Vagina (tissue), 2 donors: ENCODE measurements at regions not wholly inside any gene's neighbourhood (a gene's known extent, or its start where the extent isn't known, plus 50 kb on each side); places are given as distances from the start of the nearest gene placed in this dataset.

ENCODE experiments used
- DNase-seq, 2 donors: peaks; one replicate each; pipeline ENCODE4 v3.0.0-alpha.2; 2017; ENCODE audit errors: extremely low spot score in 2 of 2
- H3K27ac ChIP-seq: fragments of 200-600 bp; sonication (generic); one replicate; pipeline ENCODE4 v1.5.1; 2019
- H3K27me3 ChIP-seq: fragments of 200-600 bp; sonication (generic); one replicate; pipeline ENCODE4 v1.5.1; 2019
- H3K36me3 ChIP-seq, 2 donors: fragments of 200-600 bp; sonication (generic); one replicate each; pipeline ENCODE4 v1.5.1; 2017 to 2019
- H3K4me1 ChIP-seq: fragments of 200-600 bp; sonication (generic); one replicate; pipeline ENCODE4 v1.5.1; 2019
- H3K4me3 ChIP-seq, 2 donors: fragments of 200-600 bp; sonication (generic); 1 replicate in 1 of 2; 2 replicates in 1 of 2; pipeline ENCODE4 v1.5.1; 2016 to 2019
- H3K9me3 ChIP-seq: fragments of 200-600 bp; sonication (generic); one replicate; pipeline ENCODE4 v1.5.1; 2019
- CTCF ChIP-seq, 3 experiments: fragments of 450-650 bp in 2 of 3; fragments of 200-600 bp in 1 of 3; sonication (generic) in 1 of 3; IDR thresholded peaks; one replicate each; pipeline ENCODE4 v1.5.1; 2017 to 2019; ENCODE audit warnings: antibody characterized with exemption in 3 of 3, mild to moderate bottlenecking in 2 of 3, moderate library complexity in 2 of 3
- POLR2A ChIP-seq, 2 donors: fragments of 450-650 bp; IDR thresholded peaks; one replicate each; pipeline ENCODE4 v1.6.1; 2017; ENCODE audit warnings: antibody characterized with exemption in 2 of 2, mild to moderate bottlenecking in 2 of 2, moderate library complexity in 2 of 2
- POLR2AphosphoS5 ChIP-seq, 2 donors: sonication (generic); formaldehyde crosslinking; IDR thresholded peaks; one replicate each; pipeline ENCODE4 v1.9.0; 2017; ENCODE audit warnings: antibody characterized with exemption in 2 of 2, mild to moderate bottlenecking in 2 of 2, low read depth in 1 of 2; ENCODE audit not compliant: insufficient read depth in 1 of 2
- intact Hi-C: fragments of 100-400 bp; cut with DNase I; formaldehyde crosslinking; loops from one replicate; pipeline ENCODE4 v1.15.1; 2023

GRCh38 chr10:43943119-43943817 lies 294.6 kb upstream of the ZNF32 start:
- DNase-seq, result peak; percentile 47 to 81
- Histone ChIP-seq H3K4me3 (no peak overlapping the region), H3K27ac (no peak overlapping the region), H3K36me3 (no peaks in the 10 kb centered on the region), H3K27me3 (no peaks in the 10 kb centered on the region), H3K9me3 (no peaks in the 10 kb centered on the region), H3K4me1 (peaks cover 33% of the 10 kb centered on the region)
- intact Hi-C loops, result no loop called here
- no peak for TF ChIP-seq CTCF (IDR thresholded peaks at IDR 0.05)
- TF ChIP-seq POLR2AphosphoS5 (IDR thresholded peaks at IDR 0.05; ENCODE audit: insufficient read depth in 1 of 2, low read depth in 1 of 2), result no peak
- no peak for TF ChIP-seq POLR2A (IDR thresholded peaks at IDR 0.05)

- intact Hi-C loops, result no loop called here
- H3K4me3 ChIP-seq, result no peak overlapping the region
- H3K27me3 ChIP-seq, result no peaks in the 10 kb centered on the region
- H3K36me3 ChIP-seq, result no peaks in the 10 kb centered on the region
- TF ChIP-seq POLR2A (IDR thresholded peaks at IDR 0.05), result no peak
- no peak for TF ChIP-seq CTCF (IDR thresholded peaks at IDR 0.05)
- no peak for TF ChIP-seq POLR2AphosphoS5 (IDR thresholded peaks at IDR 0.05; ENCODE audit: insufficient read depth in 1 of 2, low read depth in 1 of 2)
- H3K4me1 ChIP-seq, result peaks cover 33% of the 10 kb centered on the region
- no peak overlapping the region for H3K27ac ChIP-seq
- DNase-seq, result peak; percentile 52 to 77
- no peaks in the 10 kb centered on the region for H3K9me3 ChIP-seq
These were observed 293.6 kb upstream of the ZNF32 start for GRCh38 chr10:43942096-43942850.

GRCh38 chr10:43940898-43941837 lies 292.5 kb upstream of the ZNF32 start:
- H3K36me3 ChIP-seq, result no peaks in the 10 kb centered on the region
- intact Hi-C loops, result no loop called here
- H3K27ac ChIP-seq, result no peak overlapping the region
- no peak overlapping the region for H3K4me3 ChIP-seq
- H3K4me1 ChIP-seq, result peaks cover 33% of the 10 kb centered on the region
- TF ChIP-seq POLR2AphosphoS5 (IDR thresholded peaks at IDR 0.05; ENCODE audit: insufficient read depth in 1 of 2, low read depth in 1 of 2), result no peak
- TF ChIP-seq POLR2A (IDR thresholded peaks at IDR 0.05), result no peak
- TF ChIP-seq CTCF (IDR thresholded peaks at IDR 0.05), result no peak
- no peaks in the 10 kb centered on the region for H3K9me3 ChIP-seq
- peak; percentile 43 to 62 for DNase-seq
- no peaks in the 10 kb centered on the region for H3K27me3 ChIP-seq

- no peak overlapping the region for H3K27ac ChIP-seq
- intact Hi-C loops, result no loop called here
- H3K4me1 ChIP-seq, result peaks cover 33% of the 10 kb centered on the region
- no peak overlapping the region for H3K4me3 ChIP-seq
- no peaks in the 10 kb centered on the region for H3K9me3 ChIP-seq
- DNase-seq, result peak; percentile 64 to 81
- no peaks in the 10 kb centered on the region for H3K36me3 ChIP-seq
- H3K27me3 ChIP-seq, result no peaks in the 10 kb centered on the region
- TF ChIP-seq POLR2A (IDR thresholded peaks at IDR 0.05) (no peak), POLR2AphosphoS5 (IDR thresholded peaks at IDR 0.05; ENCODE audit: insufficient read depth in 1 of 2, low read depth in 1 of 2) (no peak), CTCF (IDR thresholded peaks at IDR 0.05) (no peak)
These were observed 291.5 kb upstream of the ZNF32 start for GRCh38 chr10:43939939-43940820.
